Tibial nerve (tissue), 3 donors: ENCODE measurements at regions not wholly inside any gene's neighbourhood (a gene's known extent, or its start where the extent isn't known, plus 50 kb on each side); places are given as distances from the start of the nearest gene placed in this dataset.

ENCODE experiments used
- POLR2A ChIP-seq, 2 donors: fragments of 450-650 bp; IDR thresholded peaks; one replicate each; pipeline ENCODE4 v1.6.1; 2017; ENCODE audit warnings: antibody characterized with exemption in 2 of 2, mild to moderate bottlenecking in 2 of 2, moderate library complexity in 2 of 2
- TF ChIP-seq, protein P1 (sequence below), 5 experiments: fragments of 200-600 bp in 3 of 5; fragments of 450-650 bp in 2 of 5; sonication (generic) in 3 of 5; IDR thresholded peaks; one replicate each; pipeline ENCODE4 v1.5.1; 2016 to 2019; ENCODE audit warnings: antibody characterized with exemption in 5 of 5, mild to moderate bottlenecking in 3 of 5, moderate library complexity in 2 of 5

DNA sequence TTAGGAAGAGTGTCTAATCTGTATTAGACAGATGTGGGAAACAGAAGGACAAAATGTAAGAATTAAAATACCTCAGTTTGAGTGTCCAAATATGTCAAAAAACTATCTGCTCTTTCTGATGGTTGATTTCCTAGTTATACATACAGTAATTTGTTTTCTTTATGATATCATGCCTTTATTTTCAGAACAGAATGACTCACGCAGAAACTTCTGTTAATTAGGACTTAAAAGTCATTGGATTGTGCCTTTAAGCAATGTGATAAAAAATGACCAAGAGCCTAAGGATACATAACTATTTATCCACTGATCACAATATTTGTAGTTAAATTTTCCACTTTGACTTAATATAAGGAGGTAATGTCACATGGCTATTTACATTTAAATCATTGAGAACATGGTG is 206.7 kb upstream of the PTPRZ1 start:
- TF ChIP-seq, protein P1, sequence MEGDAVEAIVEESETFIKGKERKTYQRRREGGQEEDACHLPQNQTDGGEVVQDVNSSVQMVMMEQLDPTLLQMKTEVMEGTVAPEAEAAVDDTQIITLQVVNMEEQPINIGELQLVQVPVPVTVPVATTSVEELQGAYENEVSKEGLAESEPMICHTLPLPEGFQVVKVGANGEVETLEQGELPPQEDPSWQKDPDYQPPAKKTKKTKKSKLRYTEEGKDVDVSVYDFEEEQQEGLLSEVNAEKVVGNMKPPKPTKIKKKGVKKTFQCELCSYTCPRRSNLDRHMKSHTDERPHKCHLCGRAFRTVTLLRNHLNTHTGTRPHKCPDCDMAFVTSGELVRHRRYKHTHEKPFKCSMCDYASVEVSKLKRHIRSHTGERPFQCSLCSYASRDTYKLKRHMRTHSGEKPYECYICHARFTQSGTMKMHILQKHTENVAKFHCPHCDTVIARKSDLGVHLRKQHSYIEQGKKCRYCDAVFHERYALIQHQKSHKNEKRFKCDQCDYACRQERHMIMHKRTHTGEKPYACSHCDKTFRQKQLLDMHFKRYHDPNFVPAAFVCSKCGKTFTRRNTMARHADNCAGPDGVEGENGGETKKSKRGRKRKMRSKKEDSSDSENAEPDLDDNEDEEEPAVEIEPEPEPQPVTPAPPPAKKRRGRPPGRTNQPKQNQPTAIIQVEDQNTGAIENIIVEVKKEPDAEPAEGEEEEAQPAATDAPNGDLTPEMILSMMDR (IDR thresholded peaks at IDR 0.05), result no peak
- TF ChIP-seq POLR2A (IDR thresholded peaks at IDR 0.05), result no peak
